CD4-positive, alpha-beta T cell treated with Interleukin-10 for 1 hour (primary cell): ENCODE measurements at regions not wholly inside any gene's neighbourhood (a gene's known extent, or its start where the extent isn't known, plus 50 kb on each side); places are given as distances from the start of the nearest gene placed in this dataset.

Experiments used
- DNase-seq: peaks from one replicate; pipeline ENCODE4 v3.0.0-alpha.2; 2020

GRCh38 chr13:106295971-106296370, 239.5 kb downstream of the EFNB2 start:
- no peak for DNase-seq

GRCh38 chr13:106291006-106291405, 244.5 kb downstream of the EFNB2 start:
- DNase-seq: no peak

GRCh38 chr13:106287351-106287750, 248.1 kb downstream of the EFNB2 start:
- DNase-seq: no peak

DNA sequence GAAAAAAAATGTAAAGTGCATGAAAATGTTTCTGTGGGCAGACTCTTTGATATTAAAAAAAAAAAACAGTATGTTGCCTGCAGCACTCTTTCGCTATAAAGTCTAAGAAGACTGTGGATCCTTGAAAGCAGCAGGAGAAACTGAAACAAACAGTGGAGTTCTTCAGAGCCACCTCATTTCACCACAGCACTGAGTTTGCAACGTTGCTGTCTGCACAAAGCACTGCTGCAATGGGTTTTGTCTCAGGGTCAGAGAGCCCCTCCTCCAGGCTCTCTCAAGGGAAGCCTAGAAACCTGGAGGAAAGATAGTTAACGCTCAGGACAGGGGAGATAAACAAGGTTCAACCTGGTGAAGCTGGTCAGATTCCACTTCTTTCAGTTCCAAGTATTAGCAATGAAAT, 248.7 kb downstream of the EFNB2 start:
- no peak for DNase-seq

DNA sequence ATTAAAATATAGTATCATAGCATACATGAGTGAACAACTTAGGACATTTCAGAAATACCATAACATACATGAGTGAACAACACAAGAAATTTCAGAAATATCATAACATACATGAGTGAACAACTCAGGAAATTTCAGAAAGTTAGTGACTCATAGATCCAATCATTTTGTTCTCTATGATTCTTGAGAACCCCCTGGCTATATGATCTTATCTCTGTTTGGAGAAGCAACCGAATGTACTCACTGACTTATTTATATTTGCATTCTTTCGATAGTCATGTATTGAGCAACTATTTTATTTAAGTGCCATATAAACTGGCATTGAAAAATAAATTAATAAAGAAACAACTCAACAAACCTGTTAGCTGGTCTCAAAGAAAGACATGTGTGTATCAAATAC, 251.1 kb downstream of the EFNB2 start:
- DNase-seq: no peak

GRCh38 chr13:106281426-106281825, 254.0 kb downstream of the EFNB2 start:
- no peak for DNase-seq

DNA sequence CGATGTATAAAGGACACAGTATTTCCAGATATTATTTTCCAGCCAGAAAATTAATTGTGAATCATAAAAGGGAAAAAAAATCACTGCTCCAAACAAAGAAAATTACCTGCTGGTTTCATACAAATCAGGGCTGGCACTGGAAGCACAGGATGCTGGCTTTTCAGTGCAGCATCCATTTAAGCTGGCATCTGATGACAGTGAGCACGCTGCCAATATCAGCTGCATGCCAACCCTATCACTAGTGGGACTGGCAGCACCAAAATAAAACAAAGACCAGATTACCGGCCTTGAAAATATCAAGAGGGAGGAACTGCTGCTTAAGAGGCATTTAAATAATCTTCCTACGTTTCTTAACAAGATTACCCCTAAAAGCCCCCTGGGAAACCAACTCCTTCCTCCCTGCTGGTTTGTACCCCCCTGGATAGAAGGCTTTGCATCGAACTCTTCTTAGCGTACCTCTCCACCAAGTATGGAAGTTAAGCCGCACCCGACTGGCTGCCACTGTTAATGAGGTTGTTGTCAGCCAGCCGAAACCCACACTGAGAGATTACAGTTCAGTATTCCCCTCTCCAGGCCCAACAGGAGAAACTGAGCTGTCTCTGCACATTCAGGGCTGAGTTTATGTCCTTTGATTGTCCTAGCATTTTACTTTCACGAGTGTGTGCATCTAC, 257.8 kb downstream of the EFNB2 start:
- DNase-seq: no peak

- no peak for DNase-seq
These were observed 258.6 kb downstream of the EFNB2 start for GRCh38 chr13:106276876-106277275.

DNA sequence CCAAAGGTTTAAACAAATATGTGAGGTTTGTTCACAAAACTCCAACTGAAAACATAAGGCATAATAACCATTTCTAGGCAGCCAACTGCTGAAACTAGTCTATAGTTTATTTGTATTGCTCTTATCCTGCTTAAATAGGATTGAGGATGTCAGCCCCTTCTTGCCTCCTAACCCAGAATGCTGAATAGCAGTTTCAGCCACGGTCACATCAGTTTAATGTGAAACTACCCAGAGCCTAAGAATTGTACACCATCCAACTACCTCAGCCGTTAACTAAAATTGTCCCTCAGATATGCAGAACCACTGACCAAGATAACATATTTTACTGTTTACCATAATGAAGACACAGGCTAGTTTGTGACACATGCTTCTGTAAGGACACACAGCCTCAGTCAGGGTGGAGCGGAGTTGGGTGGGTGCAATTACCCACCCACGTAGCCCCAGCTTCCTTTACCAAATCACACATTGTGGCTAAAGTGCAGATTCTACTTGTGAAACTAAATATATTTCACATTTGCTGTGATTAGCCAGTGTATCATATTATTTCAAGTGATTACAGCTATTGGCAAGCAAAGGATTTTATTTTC, 259.9 kb downstream of the EFNB2 start:
- DNase-seq: no peak

GRCh38 chr13:106274551-106275203, 260.8 kb downstream of the EFNB2 start:
- DNase-seq: no peak

DNA sequence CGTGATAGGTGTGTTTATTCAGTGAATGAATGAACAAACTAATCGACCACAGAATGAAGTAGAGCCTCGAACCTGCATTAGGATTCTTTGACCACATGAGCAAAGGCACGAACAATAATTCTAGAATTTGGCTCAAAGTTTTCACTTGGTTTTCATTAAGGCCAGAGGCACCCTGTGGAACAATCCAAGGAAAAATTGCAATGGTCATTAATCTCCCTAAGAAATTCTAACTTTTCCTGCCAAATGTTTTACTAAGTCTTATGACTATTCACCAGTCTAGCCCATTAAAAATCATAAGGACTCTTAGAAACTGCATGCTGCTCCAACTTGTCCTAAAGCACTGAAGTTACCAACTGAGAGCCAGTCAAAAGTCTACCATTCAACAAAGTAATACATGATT, 271.7 kb downstream of the EFNB2 start:
- DNase-seq: no peak

- DNase-seq: no peak
These were observed 272.6 kb downstream of the EFNB2 start for GRCh38 chr13:106262886-106263285.

DNA sequence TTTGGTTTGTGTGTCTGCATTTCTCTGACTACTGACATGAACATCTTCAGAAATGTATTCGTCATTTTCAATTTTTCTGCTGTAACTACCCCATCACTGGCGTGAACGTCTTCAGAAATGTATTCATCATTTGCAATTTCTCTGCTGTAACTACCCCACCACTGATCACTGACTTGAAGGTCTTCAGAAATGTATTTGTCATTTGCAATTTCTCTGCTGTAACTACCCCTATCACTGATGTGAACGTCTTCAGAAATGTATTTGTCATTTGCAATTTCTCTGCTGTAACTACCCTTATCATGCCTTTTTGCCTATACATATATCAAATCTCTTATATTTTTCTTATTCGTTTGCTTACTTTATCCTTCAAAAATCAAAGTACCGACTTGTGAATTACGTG, 274.0 kb downstream of the EFNB2 start:
- DNase-seq: no peak

GRCh38 chr13:106260352-106260751, 275.1 kb downstream of the EFNB2 start:
- no peak for DNase-seq

DNA sequence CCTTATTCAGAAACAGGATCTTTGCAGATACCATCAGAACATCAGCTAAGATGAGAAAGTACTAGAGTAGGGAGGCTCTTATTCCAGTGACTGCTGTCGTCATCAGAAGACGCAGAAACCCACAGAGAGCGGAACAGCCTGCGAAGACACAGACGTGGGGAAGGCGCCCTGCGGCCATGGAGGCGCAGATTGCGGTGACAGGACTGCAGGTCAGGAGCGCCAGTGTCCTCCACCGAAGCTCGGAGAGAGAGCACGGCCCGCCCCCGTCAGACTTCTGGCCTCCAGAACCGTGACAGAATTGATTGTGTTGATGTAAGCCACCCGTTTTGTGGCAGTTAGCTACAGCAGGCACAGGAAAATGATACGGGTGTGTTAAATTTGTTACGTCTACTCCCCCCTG, 275.5 kb downstream of the EFNB2 start:
- DNase-seq: no peak

- no peak for DNase-seq
These were observed 288.7 kb downstream of the EFNB2 start for GRCh38 chr13:106246666-106247188.

- DNase-seq: no peak
These were observed 289.2 kb downstream of the EFNB2 start for GRCh38 chr13:106246242-106246641.

GRCh38 chr13:106243011-106243565, 292.4 kb downstream of the EFNB2 start:
- no peak for DNase-seq

GRCh38 chr13:106241974-106242953, 293.2 kb downstream of the EFNB2 start:
- DNase-seq: no peak

- DNase-seq: no peak
These were observed 296.8 kb downstream of the EFNB2 start for GRCh38 chr13:106238690-106239089.

- no peak for DNase-seq
These were observed 300.8 kb downstream of the EFNB2 start for GRCh38 chr13:106234636-106235035.

- no peak for DNase-seq
These were observed 302.2 kb downstream of the EFNB2 start for GRCh38 chr13:106233134-106233735.
